ENCODE measurements at regions not wholly inside any gene's neighbourhood (a gene's known extent, or its start where the extent isn't known, plus 50 kb on each side); places are given as distances from the start of the nearest gene placed in this dataset.

GRCh38 chr16:63967966-63968365 is 1153.9 kb downstream of the CDH11 start:
- TF ChIP-seq CTCF (conservative IDR thresholded peaks at IDR 0.05), result no peak
- no peak for TF ChIP-seq ZFX (IDR thresholded peaks at IDR 0.05)

All from C4-2B (cell line).